ENCODE measurements at regions not wholly inside any gene's neighbourhood (a gene's known extent, or its start where the extent isn't known, plus 50 kb on each side); places are given as distances from the start of the nearest gene placed in this dataset.

DNA sequence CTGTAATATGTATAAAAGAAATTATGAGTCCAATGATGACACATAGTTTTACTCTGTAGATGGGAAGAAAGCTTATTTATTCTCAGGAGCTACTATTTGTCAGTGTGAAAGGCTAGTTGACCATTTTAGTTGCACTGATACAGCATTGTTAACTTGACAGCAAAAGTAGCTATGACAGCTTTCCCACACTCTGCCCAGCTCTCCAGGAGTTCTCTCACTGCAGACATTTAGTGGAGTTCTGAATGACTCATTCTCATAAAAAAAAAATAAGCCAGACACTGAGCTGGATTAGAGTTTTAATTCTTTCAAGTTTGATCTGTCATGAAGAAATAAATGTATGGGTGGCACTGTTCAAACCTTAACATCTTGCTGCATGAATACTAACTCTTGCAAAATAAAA lies 77.2 kb upstream of the CFAP20DC start:
- no peak for TF ChIP-seq POLR2AphosphoS5 (IDR thresholded peaks at IDR 0.05; ENCODE audit: low read depth, low read length)
- TF ChIP-seq POLR2A (IDR thresholded peaks at IDR 0.05; ENCODE audit: low read depth, low read length), result no peak
- TF ChIP-seq SPI1 (IDR thresholded peaks at IDR 0.05; ENCODE audit: low read depth, low read length), result no peak
- TF ChIP-seq PAX5 (IDR thresholded peaks at IDR 0.05; ENCODE audit: insufficient read depth, low read length, severe bottlenecking), result no peak

Measured in GM12891 (cell line).